Caki2 (cell line): ENCODE measurements at regions not wholly inside any gene's neighbourhood (a gene's known extent, or its start where the extent isn't known, plus 50 kb on each side); places are given as distances from the start of the nearest gene placed in this dataset.

ENCODE experiments used
- DNase-seq: peaks from one replicate; pipeline ENCODE4 v3.0.0-alpha.2; 2015; ENCODE audit warnings: low read depth
- in situ Hi-C: cut with HindIII; loops from 2 replicates; pipeline ENCODE4 v1.10.0; 2016; ENCODE audit warnings: low sequenced_read_pairs, low pct_unique_long_range_greater_than_20kb, mixed read lengths

GRCh38 chr7:96638669-96639068 is 71.0 kb downstream of the SEM1 start:
- in situ Hi-C loops, result no loop called here

GRCh38 chr7:96637522-96637921 is 72.1 kb downstream of the SEM1 start:
- DNase-seq, result no peak
- in situ Hi-C loops, result no loop called here

More at GRCh38 chr7:96638669-96639068, 71.0 kb downstream of the SEM1 start:
- DNase-seq, result no peak

- no peak for DNase-seq
- in situ Hi-C loops, result no loop called here
Measured at GRCh38 chr7:96636979-96637378, 72.7 kb downstream of the SEM1 start.

GRCh38 chr7:96636342-96636860 is 73.2 kb downstream of the SEM1 start:
- in situ Hi-C loops, result no loop called here
- DNase-seq, result no peak

- in situ Hi-C loops, result no loop called here
- no peak for DNase-seq
Measured at GRCh38 chr7:96629884-96630283, 79.8 kb downstream of the SEM1 start.

GRCh38 chr7:96624954-96625353 is 84.7 kb downstream of the SEM1 start:
- no peak for DNase-seq
- in situ Hi-C loops, result no loop called here

GRCh38 chr7:96621932-96622331 is 87.7 kb downstream of the SEM1 start:
- DNase-seq, result no peak
- in situ Hi-C loops, result no loop called here

- in situ Hi-C loops, result no loop called here
- DNase-seq, result no peak
Measured at GRCh38 chr7:96614154-96614867, 95.3 kb downstream of the SEM1 start.

GRCh38 chr7:96612034-96612433 is 97.6 kb downstream of the SEM1 start:
- no peak for DNase-seq
- in situ Hi-C loops, result no loop called here

- DNase-seq, result no peak
- in situ Hi-C loops, result no loop called here
Measured at GRCh38 chr7:96605045-96605716, 104.5 kb downstream of the SEM1 start.

GRCh38 chr7:96599288-96599936 is 110.2 kb downstream of the SEM1 start:
- in situ Hi-C loops, result no loop called here

GRCh38 chr7:96598421-96598820 is 111.2 kb downstream of the SEM1 start:
- no peak for DNase-seq
- in situ Hi-C loops, result no loop called here

More at GRCh38 chr7:96599288-96599936, 110.2 kb downstream of the SEM1 start:
- no peak for DNase-seq

- in situ Hi-C loops, result no loop called here
- DNase-seq, result no peak
Measured at GRCh38 chr7:96596120-96596826, 113.4 kb downstream of the SEM1 start.

GRCh38 chr7:96591900-96592676 is 117.6 kb downstream of the SEM1 start:
- DNase-seq, result no peak
- in situ Hi-C loops, result no loop called here

- in situ Hi-C loops, result no loop called here
- no peak for DNase-seq
Measured at GRCh38 chr7:96591159-96591899, 118.3 kb downstream of the SEM1 start.

- in situ Hi-C loops, result no loop called here
- no peak for DNase-seq
Measured at GRCh38 chr7:96589038-96589437, 120.6 kb downstream of the SEM1 start.

- in situ Hi-C loops, result no loop called here
- DNase-seq, result no peak
Measured at GRCh38 chr7:96579119-96579518, 130.5 kb downstream of the SEM1 start.
